GM12874 (cell line): ENCODE measurements at regions not wholly inside any gene's neighbourhood (a gene's known extent, or its start where the extent isn't known, plus 50 kb on each side); places are given as distances from the start of the nearest gene placed in this dataset.

ENCODE experiments used
- CTCF ChIP-seq: IDR thresholded peaks from 2 replicates; pipeline ENCODE4 v1.5.1; 2011; ENCODE audit warnings: low read depth, mild to moderate bottlenecking, control low read depth, low read length, moderate library complexity; ENCODE audit not compliant: insufficient read depth

GRCh38 chr12:76652402-76652801 is 92.8 kb upstream of the OSBPL8 start:
- TF ChIP-seq CTCF, result no peak

DNA sequence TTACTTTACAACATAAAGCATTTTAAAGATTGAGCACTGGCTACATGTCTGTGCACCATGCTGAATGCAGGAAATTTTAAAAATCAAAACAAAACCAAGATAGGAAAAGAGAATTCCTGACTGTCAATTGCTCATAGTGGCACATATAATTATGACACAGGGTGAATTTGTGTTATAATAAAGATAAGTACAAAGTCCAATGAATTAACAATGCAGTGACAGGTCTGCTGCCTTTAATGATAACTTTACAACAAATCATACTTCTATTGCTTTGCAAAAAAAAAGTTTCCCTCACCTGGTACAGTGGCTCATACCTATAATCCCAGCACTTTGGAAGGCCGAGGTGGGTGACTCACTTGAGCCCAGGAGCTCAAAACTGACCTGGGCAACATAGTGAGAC is 93.8 kb upstream of the OSBPL8 start:
- TF ChIP-seq CTCF, result no peak

DNA sequence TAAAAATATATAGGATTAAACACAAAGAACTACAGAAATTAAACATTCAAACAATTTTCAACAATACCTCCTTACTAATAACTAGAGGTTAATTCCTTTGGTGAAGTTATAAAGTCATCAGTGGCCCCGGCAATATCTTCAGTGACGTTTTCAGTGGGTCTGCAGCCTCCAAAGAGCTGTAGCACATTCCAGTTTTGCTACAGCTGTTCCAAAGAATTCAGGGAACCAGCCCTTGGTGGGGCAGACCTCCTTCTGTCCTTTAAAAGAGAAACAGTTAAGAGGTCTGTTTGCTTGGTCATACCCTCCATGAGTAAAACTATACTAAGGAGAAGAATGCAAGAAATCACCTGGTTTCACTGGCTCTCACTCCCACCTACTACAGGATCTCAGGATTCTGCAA is 99.2 kb upstream of the ZDHHC17 start:
- TF ChIP-seq CTCF, result no peak

GRCh38 chr12:76666290-76666835 is 97.6 kb upstream of the ZDHHC17 start:
- TF ChIP-seq CTCF, result no peak

GRCh38 chr12:76669981-76670380 is 93.9 kb upstream of the ZDHHC17 start:
- no peak for TF ChIP-seq CTCF

DNA sequence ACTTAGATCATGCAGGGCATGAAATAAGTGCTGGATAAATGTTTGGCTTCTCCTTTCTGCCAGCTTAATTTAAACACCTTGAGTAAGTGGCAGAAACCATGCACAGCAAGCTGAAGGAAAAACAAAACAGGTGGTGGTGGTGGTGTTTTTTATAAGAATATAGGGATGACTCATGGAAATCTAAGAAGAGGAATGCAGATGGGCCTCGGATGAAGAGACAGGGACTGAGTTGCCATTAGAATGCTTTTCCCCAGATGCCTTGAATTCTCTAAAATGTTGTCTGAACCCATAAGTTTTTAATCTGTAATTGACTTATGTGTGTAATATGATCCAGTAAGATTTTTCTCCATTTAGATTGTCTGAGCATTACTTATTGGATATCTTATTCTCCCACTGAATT is 93.1 kb upstream of the ZDHHC17 start:
- TF ChIP-seq CTCF, result no peak

- no peak for TF ChIP-seq CTCF
These were observed 89.1 kb upstream of the ZDHHC17 start for GRCh38 chr12:76674669-76675315.
